AG09309 (cell line): ENCODE measurements at regions not wholly inside any gene's neighbourhood (a gene's known extent, or its start where the extent isn't known, plus 50 kb on each side); places are given as distances from the start of the nearest gene placed in this dataset.
"Not testable (repeated sequence)": the region's sequence is repeated elsewhere in the genome, so short reads cannot be mapped to it uniquely, and the experiment has no call there.

Experiments
- DNase-seq: peaks from one replicate; pipeline ENCODE4 v3.0.0-alpha.2; 2010; ENCODE audit warnings: low read depth
- H3K4me3 ChIP-seq: 2 replicates; pipeline ENCODE4 v1.5.1; 2011; ENCODE audit warnings: mild to moderate bottlenecking, low read depth, low read length, moderate library complexity; ENCODE audit not compliant: control insufficient read depth
- CTCF ChIP-seq: IDR thresholded peaks from 2 replicates; pipeline ENCODE4 v1.5.1; 2011; ENCODE audit warnings: mild to moderate bottlenecking, low read depth, low read length, inconsistent platforms; ENCODE audit not compliant: insufficient read depth, control insufficient read depth; ENCODE audit errors: missing control alignments

GRCh38 chr2:183811281-183811680 is 687.0 kb downstream of the NUP35 start:
- no peak for DNase-seq
- no peak overlapping the region for H3K4me3 ChIP-seq
- no peak for TF ChIP-seq CTCF

GRCh38 chr2:183812091-183812490 is 687.8 kb downstream of the NUP35 start:
- DNase-seq = no peak
- no peak for TF ChIP-seq CTCF
- H3K4me3 ChIP-seq = no peak overlapping the region

- no peak for TF ChIP-seq CTCF
- no peak overlapping the region for H3K4me3 ChIP-seq
- no peak for DNase-seq
Observed at GRCh38 chr2:183825710-183826109, 701.5 kb downstream of the NUP35 start.

- no peak for DNase-seq
- no peak for TF ChIP-seq CTCF
- no peak overlapping the region for H3K4me3 ChIP-seq
Observed at GRCh38 chr2:183829931-183830330, 705.7 kb downstream of the NUP35 start.

GRCh38 chr2:183837157-183837556 is 712.9 kb downstream of the NUP35 start:
- H3K4me3 ChIP-seq = no peak overlapping the region
- no peak for DNase-seq
- no peak for TF ChIP-seq CTCF

- TF ChIP-seq CTCF = no peak
- no peak for DNase-seq
- H3K4me3 ChIP-seq = no peak overlapping the region
Observed at GRCh38 chr2:183838295-183838694, 714.1 kb downstream of the NUP35 start.

DNA sequence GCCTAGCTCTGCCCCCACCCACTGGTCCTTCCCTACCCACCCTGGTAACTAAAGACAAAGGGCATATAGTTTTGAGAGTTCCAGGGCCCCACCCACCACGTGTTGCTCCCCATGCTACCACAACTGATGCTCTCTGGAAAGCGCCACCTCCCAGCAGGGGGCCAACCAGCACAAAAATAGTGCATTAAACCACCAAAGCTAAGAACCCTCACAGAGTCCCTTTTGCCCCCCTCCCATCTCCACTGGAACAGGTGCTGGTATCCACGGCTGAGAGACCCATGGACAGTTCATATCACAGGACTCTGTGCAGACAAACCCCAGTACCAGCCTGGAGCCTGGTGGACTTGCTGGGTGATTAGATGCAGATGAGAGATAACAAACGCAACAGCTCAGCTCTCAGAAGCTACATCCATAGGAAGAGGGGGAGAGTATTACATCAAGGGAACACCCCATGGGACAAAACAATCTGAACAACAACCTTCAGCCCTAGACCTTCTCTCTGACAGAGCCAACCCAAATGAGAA is 715.9 kb downstream of the NUP35 start:
- TF ChIP-seq CTCF = no peak
- H3K4me3 ChIP-seq = no peak overlapping the region
- DNase-seq = no peak

DNA sequence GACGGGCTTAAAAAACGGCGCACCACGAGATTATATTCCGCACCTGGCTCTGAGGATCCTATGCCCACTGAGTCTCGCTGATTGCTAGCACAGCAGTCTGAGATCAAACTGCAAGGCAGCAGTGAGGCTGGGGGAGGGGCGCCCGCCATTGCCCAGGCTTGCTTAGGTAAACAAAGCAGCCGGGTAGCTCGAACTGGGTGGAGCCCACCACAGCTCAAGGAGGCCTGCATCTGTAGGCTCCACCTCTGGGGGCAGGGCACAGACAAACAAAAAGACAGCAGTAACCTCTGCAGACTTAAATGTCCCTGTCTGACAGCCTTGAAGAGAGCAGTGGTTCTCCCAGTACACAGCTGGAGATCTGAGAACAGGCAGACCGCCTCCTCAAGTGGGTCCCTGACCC is 725.6 kb downstream of the NUP35 start:
- H3K4me3 ChIP-seq, DNase-seq: not testable (repeated sequence)
